ENCODE measurements at regions not wholly inside any gene's neighbourhood (a gene's known extent, or its start where the extent isn't known, plus 50 kb on each side); places are given as distances from the start of the nearest gene placed in this dataset.

DNA sequence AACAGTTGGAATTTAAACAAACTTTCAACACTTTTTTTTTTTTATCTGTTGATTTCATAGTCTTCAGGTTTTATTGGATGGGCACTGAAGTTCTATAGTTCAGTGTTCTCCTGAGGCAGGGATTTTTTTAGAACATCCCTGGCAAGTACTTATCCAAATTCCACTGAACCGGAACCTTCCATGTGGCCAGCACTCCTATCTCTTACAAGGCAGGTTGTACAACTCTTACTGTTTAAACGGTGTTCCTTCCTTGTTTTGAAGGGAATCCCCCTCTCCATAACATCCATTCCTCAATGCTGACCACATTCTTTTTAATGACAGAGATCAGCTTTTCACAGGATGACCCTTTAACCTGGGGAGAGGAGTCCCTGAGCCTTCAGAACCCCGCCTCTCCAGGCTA is 238.9 kb upstream of the CTBP2 start:
- peaks cover 3% of the 10 kb centered on the region for H3K27me3 Mint-ChIP-seq
- no peaks in the 10 kb centered on the region for H3K36me3 Mint-ChIP-seq (ENCODE audit: low read depth)
- H3K4me1 Mint-ChIP-seq = no peaks in the 10 kb centered on the region
- DNase-seq (no peak), ATAC-seq (no peak)
- H3K4me3 Mint-ChIP-seq = no peak overlapping the region
- H3K27ac Mint-ChIP-seq = no peak overlapping the region
- peaks cover 5% of the 10 kb centered on the region for H3K9me3 Mint-ChIP-seq

DNA sequence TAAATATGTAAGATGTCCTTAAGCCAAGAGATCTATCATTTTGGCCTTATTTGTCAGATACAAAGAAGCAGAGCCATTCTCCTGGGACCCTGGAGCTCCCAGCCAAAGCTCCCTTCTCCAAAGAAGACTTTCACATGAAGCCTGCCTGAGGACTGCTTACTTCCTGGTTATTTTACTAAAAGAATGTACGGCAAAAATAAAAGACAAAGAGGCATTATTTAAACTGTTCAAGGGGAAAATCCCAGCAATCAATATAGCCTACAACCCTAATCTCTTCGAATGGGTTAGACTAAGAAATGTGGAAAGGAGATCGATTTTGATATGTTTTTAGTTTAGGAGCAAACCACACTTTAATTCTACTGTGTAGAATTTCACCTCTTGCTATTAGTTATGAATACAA is 237.9 kb upstream of the CTBP2 start:
- no peaks in the 10 kb centered on the region for H3K36me3 Mint-ChIP-seq (ENCODE audit: low read depth)

DNA sequence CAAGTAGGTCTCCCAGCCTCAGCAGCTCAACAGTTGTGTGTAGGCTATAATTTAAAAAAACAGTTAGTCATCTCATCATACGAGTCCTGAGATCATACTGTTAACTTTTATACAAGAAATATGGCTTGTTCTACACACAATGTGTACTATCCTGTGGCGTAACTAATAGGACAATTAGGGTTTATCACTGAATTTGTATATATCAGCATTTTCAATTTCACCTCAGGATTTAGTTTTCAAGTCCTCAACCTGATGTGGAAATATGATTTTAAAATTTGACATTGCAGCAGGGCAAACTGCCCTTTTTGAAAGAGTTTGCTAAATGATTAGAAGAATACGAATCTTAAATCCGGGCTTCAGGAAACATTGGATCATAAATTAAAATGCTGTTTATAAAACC is 237.2 kb upstream of the CTBP2 start:
- ATAC-seq (no peak), DNase-seq (no peak)
- Mint-ChIP-seq H3K27me3 (peaks cover 5% of the 10 kb centered on the region), H3K4me3 (no peak overlapping the region), H3K9me3 (peaks cover 4% of the 10 kb centered on the region), H3K27ac (no peak overlapping the region), H3K4me1 (no peaks in the 10 kb centered on the region), H3K36me3 (ENCODE audit: low read depth) (no peaks in the 10 kb centered on the region)

More for the DNA sequence above, 237.9 kb upstream of the CTBP2 start:
- Mint-ChIP-seq H3K9me3 (peaks cover 4% of the 10 kb centered on the region), H3K4me3 (no peak overlapping the region), H3K27ac (no peak overlapping the region), H3K4me1 (no peaks in the 10 kb centered on the region), H3K27me3 (peaks cover 5% of the 10 kb centered on the region)
- no peak for DNase-seq
- no peak for ATAC-seq

DNA sequence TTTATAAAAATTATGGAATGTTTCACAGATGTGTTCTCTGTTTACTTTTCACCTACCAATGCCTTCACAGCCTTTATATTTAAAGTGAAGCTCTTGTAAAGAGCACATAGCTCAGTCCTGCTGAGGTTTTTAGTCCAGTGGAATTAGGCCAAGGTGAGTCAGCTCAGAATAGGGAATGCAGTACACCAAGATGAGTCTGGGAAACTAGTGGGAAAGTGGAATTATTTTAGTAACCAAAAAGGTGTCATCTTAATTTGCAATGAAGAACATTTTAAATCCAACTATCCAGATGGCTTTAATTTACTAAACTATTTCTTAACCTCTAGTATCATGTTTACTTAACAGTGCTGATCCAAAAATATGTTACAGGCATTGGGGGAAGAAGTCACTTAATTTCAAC is 236.3 kb upstream of the CTBP2 start:
- H3K9me3 Mint-ChIP-seq = peaks cover 8% of the 10 kb centered on the region
- peaks cover 8% of the 10 kb centered on the region for H3K27me3 Mint-ChIP-seq
- no peak overlapping the region for H3K4me3 Mint-ChIP-seq
- H3K27ac Mint-ChIP-seq = no peak overlapping the region
- no peak for ATAC-seq
- peaks cover 2% of the 10 kb centered on the region for H3K36me3 Mint-ChIP-seq (ENCODE audit: low read depth)
- no peak for DNase-seq
- no peaks in the 10 kb centered on the region for H3K4me1 Mint-ChIP-seq

DNA sequence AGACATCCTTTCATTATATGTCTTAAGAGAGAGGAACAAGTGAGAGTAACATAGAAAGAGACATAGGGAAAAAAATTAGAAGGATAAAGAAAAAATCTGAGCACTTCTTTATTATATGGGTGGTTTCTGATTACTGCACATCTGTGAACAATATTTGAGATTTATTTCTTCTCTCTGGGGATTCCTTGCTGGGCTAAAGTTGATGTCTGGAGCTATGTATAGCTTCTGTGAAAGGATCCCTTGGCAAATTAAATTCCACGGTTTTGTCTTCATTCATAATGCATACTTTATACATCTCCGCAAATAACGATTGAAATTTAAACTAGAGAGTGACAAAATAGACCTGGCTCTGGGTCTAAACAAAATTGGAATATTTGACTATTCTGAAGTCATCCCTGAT is 232.2 kb upstream of the CTBP2 start:
- peaks cover 8% of the 10 kb centered on the region for H3K27me3 Mint-ChIP-seq
- no peak overlapping the region for H3K27ac Mint-ChIP-seq
- ATAC-seq = no peak
- H3K4me3 Mint-ChIP-seq = no peak overlapping the region
- peaks cover 2% of the 10 kb centered on the region for H3K36me3 Mint-ChIP-seq (ENCODE audit: low read depth)
- no peak for DNase-seq
- H3K4me1 Mint-ChIP-seq = no peaks in the 10 kb centered on the region
- peaks cover 23% of the 10 kb centered on the region for H3K9me3 Mint-ChIP-seq

DNA sequence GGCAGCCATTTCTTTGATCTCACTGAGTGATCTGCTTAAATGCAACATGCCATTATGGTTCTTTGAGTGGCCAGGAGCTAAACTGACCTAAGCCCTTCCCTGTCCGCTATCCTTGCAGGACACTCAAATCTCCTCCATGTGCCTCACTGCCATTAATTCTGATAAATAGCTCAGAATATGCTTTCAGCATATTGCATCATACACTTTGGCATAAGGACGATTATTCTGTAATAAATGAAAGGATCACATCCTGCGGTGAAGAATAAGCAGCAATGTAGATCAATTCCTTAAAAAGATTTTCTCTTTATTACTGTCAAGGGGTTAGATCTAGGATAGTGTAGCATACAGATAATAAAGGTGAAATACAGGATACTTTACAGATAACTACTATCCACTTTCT is 231.8 kb upstream of the CTBP2 start:
- ATAC-seq (no peak), DNase-seq (no peak)
- H3K36me3 Mint-ChIP-seq (ENCODE audit: low read depth) = peaks cover 2% of the 10 kb centered on the region
- no peaks in the 10 kb centered on the region for H3K4me1 Mint-ChIP-seq
- H3K27ac Mint-ChIP-seq = no peak overlapping the region
- H3K4me3 Mint-ChIP-seq = no peak overlapping the region
- H3K9me3 Mint-ChIP-seq = peaks cover 23% of the 10 kb centered on the region
- peaks cover 8% of the 10 kb centered on the region for H3K27me3 Mint-ChIP-seq

DNA sequence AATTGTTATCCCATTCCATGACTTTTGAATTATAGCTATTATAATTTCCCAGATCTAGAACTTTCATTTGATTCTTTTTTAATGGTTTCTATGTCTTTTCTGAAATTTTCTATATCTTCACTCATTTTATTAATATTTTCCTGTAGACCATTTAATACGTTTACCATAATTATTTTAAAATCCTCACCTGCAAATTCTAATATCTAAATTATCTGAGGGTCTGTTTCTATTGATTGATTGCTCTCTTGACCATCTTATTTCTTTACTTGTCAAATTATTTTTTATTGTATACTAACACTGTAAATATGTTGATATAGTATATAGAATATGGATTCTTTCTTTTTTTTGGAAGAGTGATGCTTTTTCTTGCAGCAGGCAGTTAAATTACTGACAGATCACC is 229.3 kb upstream of the CTBP2 start:
- Mint-ChIP-seq H3K9me3 (peaks cover 23% of the 10 kb centered on the region), H3K27ac (no peak overlapping the region), H3K27me3 (peaks cover 9% of the 10 kb centered on the region), H3K4me3 (no peak overlapping the region), H3K4me1 (no peaks in the 10 kb centered on the region), H3K36me3 (ENCODE audit: low read depth) (peaks cover 2% of the 10 kb centered on the region)
- no peak for ATAC-seq
- no peak for DNase-seq

DNA sequence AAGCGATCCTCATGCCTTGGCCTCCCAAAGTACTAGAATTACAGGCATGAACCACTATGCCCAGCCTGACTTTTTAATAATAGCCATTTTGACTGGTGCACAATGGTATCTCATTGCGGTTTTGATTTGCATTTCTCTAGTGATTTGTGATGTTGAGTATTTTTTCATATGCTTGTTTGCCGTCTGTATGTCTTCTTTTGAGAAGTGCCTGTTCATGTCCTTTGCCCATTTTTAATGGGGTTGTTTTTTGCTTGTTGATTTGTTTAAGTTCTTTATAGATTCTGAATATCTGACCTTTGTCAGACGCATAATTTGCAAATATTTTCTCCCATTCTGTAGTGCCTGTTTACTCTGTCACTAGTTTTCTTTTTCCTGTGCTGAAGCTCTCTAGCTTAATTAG is 219.2 kb upstream of the CTBP2 start:
- peaks cover 10% of the 10 kb centered on the region for H3K27me3 Mint-ChIP-seq
- no peaks in the 10 kb centered on the region for H3K4me1 Mint-ChIP-seq
- no peaks in the 10 kb centered on the region for H3K36me3 Mint-ChIP-seq (ENCODE audit: low read depth)
- peaks cover 9% of the 10 kb centered on the region for H3K9me3 Mint-ChIP-seq
- DNase-seq = no peak
- no peak for ATAC-seq
- H3K4me3 Mint-ChIP-seq = no peak overlapping the region
- H3K27ac Mint-ChIP-seq = no peak overlapping the region

DNA sequence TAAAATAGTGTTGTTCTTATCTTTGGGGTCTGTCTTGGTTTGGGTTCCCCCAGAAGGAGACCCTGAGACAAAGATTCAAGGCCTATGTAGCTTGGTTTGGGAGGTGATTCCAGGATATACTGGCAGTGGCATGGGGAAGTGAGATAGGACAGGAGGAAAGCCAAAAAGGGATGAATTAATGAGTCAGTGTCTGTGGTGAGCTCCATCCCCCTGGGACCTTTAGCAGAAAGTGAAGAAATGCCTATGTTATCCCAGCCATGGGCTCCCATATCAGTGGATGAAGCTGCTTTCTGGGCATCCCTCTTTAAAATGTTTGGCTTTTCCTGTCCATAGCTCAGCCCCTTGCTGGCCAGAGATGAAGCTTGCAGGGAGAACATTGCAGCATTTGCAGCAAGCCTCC is 217.0 kb upstream of the CTBP2 start:
- no peaks in the 10 kb centered on the region for H3K36me3 Mint-ChIP-seq (ENCODE audit: low read depth)
- DNase-seq (no peak), ATAC-seq (no peak)
- H3K9me3 Mint-ChIP-seq = peaks cover 5% of the 10 kb centered on the region
- H3K27ac Mint-ChIP-seq = no peak overlapping the region
- H3K27me3 Mint-ChIP-seq = peaks cover 7% of the 10 kb centered on the region
- H3K4me3 Mint-ChIP-seq = no peak overlapping the region
- no peaks in the 10 kb centered on the region for H3K4me1 Mint-ChIP-seq

DNA sequence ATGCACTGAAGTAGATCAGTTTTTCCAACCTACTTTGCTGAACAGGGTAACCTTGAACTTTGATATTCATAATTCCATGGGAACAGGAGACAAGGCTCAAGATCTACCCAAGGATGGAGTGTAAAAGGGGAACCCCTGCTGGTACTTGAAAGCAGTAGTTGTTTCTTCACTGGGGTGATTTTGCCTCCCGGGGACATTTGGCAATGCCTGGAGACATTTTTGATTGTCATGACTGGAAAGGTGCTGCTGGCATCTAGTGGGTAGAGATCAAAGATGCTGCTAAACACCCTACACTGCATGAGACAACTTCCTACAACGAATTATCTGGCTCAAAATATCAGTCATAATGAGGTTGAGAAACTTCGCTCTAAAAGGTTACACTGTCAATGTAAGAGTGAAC is 214.8 kb upstream of the CTBP2 start:
- H3K4me1 Mint-ChIP-seq = no peaks in the 10 kb centered on the region
- no peak overlapping the region for H3K27ac Mint-ChIP-seq
- peaks cover 5% of the 10 kb centered on the region for H3K9me3 Mint-ChIP-seq
- no peaks in the 10 kb centered on the region for H3K36me3 Mint-ChIP-seq (ENCODE audit: low read depth)
- H3K27me3 Mint-ChIP-seq = peaks cover 7% of the 10 kb centered on the region
- H3K4me3 Mint-ChIP-seq = no peak overlapping the region
- ATAC-seq = no peak
- DNase-seq = no peak

DNA sequence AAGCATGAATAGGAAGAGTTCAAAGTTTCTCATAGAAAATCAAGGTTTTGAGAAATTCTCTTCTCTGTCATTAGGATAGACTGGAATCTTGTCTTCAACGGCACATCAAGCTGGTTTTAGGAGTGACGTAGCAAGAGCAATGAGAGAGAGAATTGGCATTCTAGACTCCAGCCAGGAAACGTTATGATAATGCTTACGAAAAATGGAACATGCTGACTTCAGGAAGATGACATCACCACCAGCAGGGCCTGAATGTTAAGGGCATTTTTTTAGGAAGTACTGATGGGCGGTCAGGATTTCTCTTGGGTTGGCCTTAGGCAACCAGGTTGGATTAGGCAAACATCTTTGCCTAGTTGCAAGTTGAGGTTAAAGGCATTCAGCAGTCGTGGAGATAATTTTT is 213.2 kb upstream of the CTBP2 start:
- Mint-ChIP-seq H3K9me3 (no peaks in the 10 kb centered on the region), H3K27ac (no peak overlapping the region), H3K27me3 (peaks cover 7% of the 10 kb centered on the region), H3K36me3 (ENCODE audit: low read depth) (no peaks in the 10 kb centered on the region), H3K4me3 (no peak overlapping the region), H3K4me1 (no peaks in the 10 kb centered on the region)
- no peak for DNase-seq
- ATAC-seq = no peak

DNA sequence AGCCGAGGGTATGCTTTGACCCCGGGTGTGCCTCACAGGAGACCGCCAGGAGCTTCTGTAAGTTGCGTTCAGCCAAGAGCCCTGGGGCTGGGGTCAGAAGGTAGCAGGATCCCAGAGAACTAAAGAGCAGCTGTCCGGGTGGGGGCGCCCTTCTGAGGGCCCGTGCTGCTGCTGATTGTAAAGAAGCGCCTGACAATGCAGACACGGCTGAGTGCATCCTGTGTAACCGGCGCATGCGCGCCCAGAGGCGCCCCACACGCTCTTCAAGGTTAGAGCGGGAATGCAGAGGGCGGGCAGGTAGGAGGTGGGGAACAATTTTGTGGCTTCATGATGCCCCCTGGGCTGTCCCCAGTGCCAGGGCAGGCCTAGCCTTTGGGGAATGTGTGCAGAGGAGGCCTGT is 210.2 kb upstream of the CTBP2 start:
- no peak for ATAC-seq
- no peak for DNase-seq
- Mint-ChIP-seq H3K36me3 (ENCODE audit: low read depth) (no peaks in the 10 kb centered on the region), H3K9me3 (peaks cover 6% of the 10 kb centered on the region), H3K4me3 (no peak overlapping the region), H3K27me3 (peaks cover 1% of the 10 kb centered on the region), H3K4me1 (no peaks in the 10 kb centered on the region), H3K27ac (no peak overlapping the region)

DNA sequence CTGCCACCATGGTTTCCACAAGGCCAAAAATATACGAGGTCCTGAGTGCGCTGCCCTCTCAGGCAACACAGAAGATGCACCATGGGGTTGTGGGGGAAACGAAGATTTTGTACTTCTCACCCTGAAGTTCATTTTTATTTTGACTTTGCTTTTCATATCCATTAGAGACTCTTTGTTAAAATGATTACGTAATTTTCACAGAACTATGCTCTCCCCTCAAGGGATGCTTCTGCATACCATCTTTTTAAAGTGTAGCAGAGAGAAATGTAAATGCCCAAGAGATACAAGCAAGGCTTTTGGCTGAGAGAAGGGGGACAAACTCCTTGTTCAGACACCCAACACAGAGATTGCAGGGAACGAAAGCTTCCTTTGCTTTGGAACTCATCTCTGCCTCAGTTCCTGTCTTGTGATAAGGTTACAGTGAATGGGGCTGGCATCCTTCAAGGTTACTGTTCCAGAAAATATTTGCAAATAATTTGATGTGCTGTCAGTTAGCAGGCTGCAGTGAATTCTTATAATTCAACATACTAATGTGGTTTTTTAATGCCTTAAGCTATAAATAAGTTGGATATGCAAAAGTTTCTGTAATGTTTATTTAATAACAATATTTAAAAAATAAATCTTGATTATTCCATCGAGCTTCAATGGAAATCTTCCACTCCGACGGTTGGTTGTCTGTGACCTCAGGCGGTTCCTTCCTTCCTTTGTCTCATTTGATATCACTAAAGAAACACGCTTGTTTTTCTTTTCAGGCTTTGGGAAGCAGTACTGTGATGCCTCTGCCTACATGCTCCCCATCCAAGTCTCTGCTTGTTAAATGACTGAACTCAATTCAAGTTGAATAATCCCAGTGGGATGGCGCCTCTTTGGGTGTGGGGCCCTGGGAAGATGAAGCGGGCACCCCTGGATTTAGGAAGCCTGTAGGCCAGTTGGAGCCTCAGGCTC is 209.3 kb upstream of the CTBP2 start:
- Mint-ChIP-seq H3K9me3 (peaks cover 15% of the 10 kb centered on the region), H3K4me1 (no peaks in the 10 kb centered on the region), H3K27ac (no peak overlapping the region), H3K4me3 (no peak overlapping the region), H3K27me3 (peaks cover 3% of the 10 kb centered on the region), H3K36me3 (ENCODE audit: low read depth) (no peaks in the 10 kb centered on the region)
- DNase-seq (no peak), ATAC-seq (no peak)

DNA sequence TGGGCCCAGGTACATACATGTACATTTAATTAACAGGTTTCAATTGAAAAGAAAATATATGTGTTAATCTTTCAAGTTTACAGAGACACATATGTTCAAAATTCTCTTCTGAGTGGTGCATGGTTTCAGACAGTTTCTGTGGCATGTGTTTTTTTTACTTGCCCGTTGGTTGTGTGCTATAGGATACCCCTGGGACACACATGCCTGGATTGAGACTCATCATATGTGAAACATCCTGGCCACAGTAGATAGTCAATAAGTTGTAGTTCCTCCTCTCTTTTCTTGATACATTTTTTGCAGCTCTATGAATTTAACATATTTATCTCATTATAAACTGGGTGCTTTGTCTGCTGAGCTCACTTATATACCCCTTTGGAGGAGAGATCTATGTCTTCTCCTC is 207.8 kb upstream of the CTBP2 start:
- Mint-ChIP-seq H3K36me3 (ENCODE audit: low read depth) (no peaks in the 10 kb centered on the region), H3K4me1 (no peaks in the 10 kb centered on the region), H3K4me3 (no peak overlapping the region), H3K27ac (no peak overlapping the region), H3K9me3 (peaks cover 20% of the 10 kb centered on the region), H3K27me3 (peaks cover 1% of the 10 kb centered on the region)
- no peak for ATAC-seq
- no peak for DNase-seq

DNA sequence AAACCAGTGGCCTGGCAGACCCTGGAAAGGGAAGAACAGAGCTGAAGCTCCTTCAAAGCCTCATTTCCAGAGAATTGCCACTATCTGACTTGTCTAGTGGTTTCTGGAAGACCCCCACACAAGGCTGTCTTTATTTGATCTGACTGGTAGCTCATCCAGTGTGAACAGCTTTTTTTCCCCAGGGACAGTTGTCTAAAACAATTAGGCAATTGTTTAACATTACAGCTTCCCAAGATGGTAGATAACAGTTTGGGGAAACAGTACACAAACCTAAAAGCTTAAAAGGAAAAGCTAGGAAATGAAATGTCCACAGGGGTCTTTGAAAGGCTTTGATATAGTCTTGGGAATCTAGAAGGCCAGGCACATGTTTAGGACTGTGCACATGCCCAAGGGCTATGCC is 203.4 kb upstream of the CTBP2 start:
- no peaks in the 10 kb centered on the region for H3K4me1 Mint-ChIP-seq
- no peak overlapping the region for H3K4me3 Mint-ChIP-seq
- no peak overlapping the region for H3K27ac Mint-ChIP-seq
- peaks cover 1% of the 10 kb centered on the region for H3K27me3 Mint-ChIP-seq
- no peaks in the 10 kb centered on the region for H3K36me3 Mint-ChIP-seq (ENCODE audit: low read depth)
- peaks cover 20% of the 10 kb centered on the region for H3K9me3 Mint-ChIP-seq
- no peak for ATAC-seq
- no peak for DNase-seq

DNA sequence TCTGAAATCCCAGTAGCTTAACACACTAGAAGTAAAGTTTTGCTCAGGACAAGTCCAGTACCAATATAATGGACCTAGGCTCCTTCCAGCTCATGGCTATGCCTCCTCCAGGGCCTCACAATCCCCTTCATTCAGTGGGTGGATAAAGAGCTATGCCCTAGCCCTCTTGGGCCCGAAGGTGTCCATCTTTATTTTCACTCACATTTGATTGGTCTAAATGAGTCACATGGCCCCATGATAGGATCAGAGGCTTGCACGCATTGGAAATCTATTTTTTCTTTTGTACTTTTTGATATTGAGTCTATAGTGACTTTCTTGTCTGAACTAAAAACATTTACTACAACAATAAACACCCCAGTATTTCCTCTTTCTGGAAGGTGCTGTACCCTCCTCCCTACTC is 202.6 kb upstream of the CTBP2 start:
- Mint-ChIP-seq H3K27me3 (peaks cover 1% of the 10 kb centered on the region), H3K36me3 (ENCODE audit: low read depth) (no peaks in the 10 kb centered on the region), H3K27ac (no peak overlapping the region), H3K9me3 (peaks cover 20% of the 10 kb centered on the region), H3K4me1 (no peaks in the 10 kb centered on the region), H3K4me3 (no peak overlapping the region)
- ATAC-seq = no peak
- DNase-seq = no peak
